Mesothelial cell of epicardium (in vitro differentiated cells): ENCODE measurements at regions not wholly inside any gene's neighbourhood (a gene's known extent, or its start where the extent isn't known, plus 50 kb on each side); places are given as distances from the start of the nearest gene placed in this dataset.

Source experiments
- DNase-seq, 2 experiments: peaks; one replicate each; pipeline ENCODE4 v3.0.0; 2021; ENCODE audit warnings: low spot score in 2 of 2; ENCODE audit not compliant: unreplicated experiment in 2 of 2
- H3K27ac Mint-ChIP-seq: 2 replicates; pipeline ENCODE4 v1.8.0; 2021; ENCODE audit warnings: mixed read lengths
- H3K27me3 Mint-ChIP-seq: 2 replicates; pipeline ENCODE4 v1.8.0; 2021; ENCODE audit warnings: low read depth, mixed read lengths
- H3K36me3 Mint-ChIP-seq: 2 replicates; pipeline ENCODE4 v1.8.0; 2021; ENCODE audit warnings: mixed read lengths
- H3K4me1 Mint-ChIP-seq: 2 replicates; pipeline ENCODE4 v1.8.0; 2021; ENCODE audit warnings: mixed read lengths
- H3K4me3 Mint-ChIP-seq: 2 replicates; pipeline ENCODE4 v1.8.0; 2021; ENCODE audit warnings: mild to moderate bottlenecking, moderate library complexity, mixed read lengths
- H3K9me3 Mint-ChIP-seq: 2 replicates; pipeline ENCODE4 v1.8.0; 2021; ENCODE audit warnings: mixed read lengths
- TF ChIP-seq, protein P1 (sequence below): fragments of 200-600 bp; sonication (generic); IDR thresholded peaks from one replicate; pipeline ENCODE4 v1.5.0; 2021; ENCODE audit warnings: antibody characterized with exemption; ENCODE audit not compliant: unreplicated experiment

DNA sequence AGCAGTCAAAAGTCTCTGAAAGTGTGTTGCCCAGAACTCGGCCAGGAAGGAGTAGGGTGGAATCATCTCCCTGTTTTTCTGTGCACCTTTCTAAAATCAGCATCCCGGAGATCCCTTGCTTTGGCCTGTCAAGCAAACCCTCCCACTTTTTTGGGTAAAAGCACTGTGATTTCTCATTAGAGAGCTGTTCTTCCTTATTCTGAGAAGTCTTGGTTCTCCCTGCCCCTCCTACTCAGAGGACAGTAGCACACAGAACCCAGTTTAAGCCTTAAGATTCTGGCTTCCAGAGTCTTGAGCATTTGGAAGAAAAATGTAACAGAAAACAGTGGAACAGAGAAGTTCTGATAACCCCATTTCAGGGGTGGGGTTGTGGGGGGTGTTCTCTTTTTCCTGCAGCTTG, 52.6 kb upstream of the KATNAL1 start:
- no peak for DNase-seq
- H3K27ac Mint-ChIP-seq, result no peak overlapping the region
- no peak overlapping the region for H3K4me3 Mint-ChIP-seq
- no peaks in the 10 kb centered on the region for H3K9me3 Mint-ChIP-seq
- TF ChIP-seq, protein P1, sequence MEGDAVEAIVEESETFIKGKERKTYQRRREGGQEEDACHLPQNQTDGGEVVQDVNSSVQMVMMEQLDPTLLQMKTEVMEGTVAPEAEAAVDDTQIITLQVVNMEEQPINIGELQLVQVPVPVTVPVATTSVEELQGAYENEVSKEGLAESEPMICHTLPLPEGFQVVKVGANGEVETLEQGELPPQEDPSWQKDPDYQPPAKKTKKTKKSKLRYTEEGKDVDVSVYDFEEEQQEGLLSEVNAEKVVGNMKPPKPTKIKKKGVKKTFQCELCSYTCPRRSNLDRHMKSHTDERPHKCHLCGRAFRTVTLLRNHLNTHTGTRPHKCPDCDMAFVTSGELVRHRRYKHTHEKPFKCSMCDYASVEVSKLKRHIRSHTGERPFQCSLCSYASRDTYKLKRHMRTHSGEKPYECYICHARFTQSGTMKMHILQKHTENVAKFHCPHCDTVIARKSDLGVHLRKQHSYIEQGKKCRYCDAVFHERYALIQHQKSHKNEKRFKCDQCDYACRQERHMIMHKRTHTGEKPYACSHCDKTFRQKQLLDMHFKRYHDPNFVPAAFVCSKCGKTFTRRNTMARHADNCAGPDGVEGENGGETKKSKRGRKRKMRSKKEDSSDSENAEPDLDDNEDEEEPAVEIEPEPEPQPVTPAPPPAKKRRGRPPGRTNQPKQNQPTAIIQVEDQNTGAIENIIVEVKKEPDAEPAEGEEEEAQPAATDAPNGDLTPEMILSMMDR, result no peak
- H3K4me1 Mint-ChIP-seq, result peaks cover 27% of the 10 kb centered on the region
- no peaks in the 10 kb centered on the region for H3K36me3 Mint-ChIP-seq
- no peaks in the 10 kb centered on the region for H3K27me3 Mint-ChIP-seq

DNA sequence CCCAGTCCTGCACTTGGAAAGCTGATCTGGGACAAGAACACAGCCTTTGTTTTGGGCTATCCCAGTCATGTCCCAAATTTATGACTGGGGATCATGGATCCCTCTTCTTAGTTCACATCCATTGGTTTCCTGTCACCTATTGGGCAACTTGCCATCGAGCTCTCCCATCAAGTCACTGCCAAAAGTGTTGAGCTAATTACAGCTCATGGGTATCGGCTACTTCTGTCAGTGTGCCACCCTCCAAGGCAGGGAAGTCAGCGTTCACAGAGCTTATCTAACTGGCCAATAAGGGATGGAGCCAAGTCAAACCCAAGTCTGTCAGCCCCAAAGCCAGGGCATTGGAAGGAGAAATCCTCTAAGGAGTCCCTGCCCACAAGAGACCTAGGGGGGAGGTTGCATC, 53.2 kb upstream of the KATNAL1 start:
- H3K9me3 Mint-ChIP-seq, result no peaks in the 10 kb centered on the region
- no peaks in the 10 kb centered on the region for H3K27me3 Mint-ChIP-seq
- no peak overlapping the region for H3K4me3 Mint-ChIP-seq
- DNase-seq, result no peak
- peaks cover 26% of the 10 kb centered on the region for H3K4me1 Mint-ChIP-seq
- H3K36me3 Mint-ChIP-seq, result no peaks in the 10 kb centered on the region
- TF ChIP-seq, protein P1, result no peak
- no peak overlapping the region for H3K27ac Mint-ChIP-seq

DNA sequence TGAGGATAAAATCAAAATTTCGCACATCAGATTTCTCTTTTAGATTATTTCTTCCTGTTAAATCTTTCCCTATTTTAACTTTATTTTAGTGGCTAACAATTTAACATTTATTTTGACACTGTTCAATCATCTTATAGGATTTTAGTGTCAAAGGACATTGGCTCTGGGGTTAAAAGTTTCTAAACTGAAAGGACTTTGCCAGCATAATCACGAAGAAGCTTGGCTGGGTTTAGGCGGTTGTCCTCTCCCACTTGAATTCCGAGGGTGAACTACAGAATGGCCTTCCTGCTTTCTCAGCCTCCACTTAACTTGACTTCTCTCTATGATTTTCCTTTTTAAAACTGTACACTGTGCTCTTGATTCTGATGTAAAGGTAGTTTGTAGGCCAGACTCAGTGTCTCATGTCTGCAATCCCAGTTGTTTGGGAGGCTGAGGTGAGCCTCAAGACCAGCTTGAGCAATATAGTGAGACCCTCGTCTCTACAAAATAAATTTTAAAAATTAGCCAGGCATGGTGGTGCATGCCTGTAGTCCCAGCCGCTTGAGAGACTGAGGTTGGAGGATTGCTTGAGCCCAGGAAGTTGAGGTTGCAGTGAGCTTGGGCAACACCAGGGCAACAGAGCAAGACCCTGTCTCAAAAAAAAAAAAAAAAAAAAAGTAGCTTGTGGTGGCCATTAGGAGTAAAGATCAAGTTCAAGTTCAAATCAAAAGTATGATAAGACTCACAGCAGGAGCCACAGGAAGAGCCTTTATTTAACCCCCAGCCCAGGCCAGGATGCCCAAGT, 54.8 kb upstream of the KATNAL1 start:
- Mint-ChIP-seq H3K9me3 (no peaks in the 10 kb centered on the region), H3K4me1 (peaks cover 25% of the 10 kb centered on the region), H3K36me3 (no peaks in the 10 kb centered on the region), H3K4me3 (no peak overlapping the region), H3K27me3 (no peaks in the 10 kb centered on the region), H3K27ac (no peak overlapping the region)
- no peak for DNase-seq
- TF ChIP-seq, protein P1, result no peak

DNA sequence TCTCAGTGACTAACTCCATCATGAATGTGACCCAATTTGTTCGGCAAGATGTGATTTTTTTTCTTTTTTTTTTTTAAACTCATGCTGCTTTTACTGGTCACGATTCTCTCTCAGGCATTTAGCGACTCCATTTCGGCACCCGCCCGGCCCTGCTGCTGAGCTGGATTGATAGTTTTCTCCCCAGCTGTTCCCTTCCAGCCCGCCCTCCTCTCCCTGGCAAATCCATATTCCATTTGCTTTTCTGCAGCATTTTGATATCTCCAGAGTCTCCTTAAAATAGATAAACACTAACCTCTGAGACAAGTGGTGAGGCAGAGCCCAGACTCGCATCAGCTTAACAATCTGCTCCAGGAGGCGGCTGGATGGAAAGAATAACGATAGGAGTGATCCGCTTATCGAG, 55.5 kb upstream of the KATNAL1 start:
- H3K4me1 Mint-ChIP-seq, result peaks cover 25% of the 10 kb centered on the region
- no peaks in the 10 kb centered on the region for H3K9me3 Mint-ChIP-seq
- TF ChIP-seq, protein P1, result no peak
- no peaks in the 10 kb centered on the region for H3K27me3 Mint-ChIP-seq
- peak overlapping the region; percentile 32 for H3K27ac Mint-ChIP-seq
- H3K36me3 Mint-ChIP-seq, result no peaks in the 10 kb centered on the region
- H3K4me3 Mint-ChIP-seq, result no peak overlapping the region
- no peak for DNase-seq

DNA sequence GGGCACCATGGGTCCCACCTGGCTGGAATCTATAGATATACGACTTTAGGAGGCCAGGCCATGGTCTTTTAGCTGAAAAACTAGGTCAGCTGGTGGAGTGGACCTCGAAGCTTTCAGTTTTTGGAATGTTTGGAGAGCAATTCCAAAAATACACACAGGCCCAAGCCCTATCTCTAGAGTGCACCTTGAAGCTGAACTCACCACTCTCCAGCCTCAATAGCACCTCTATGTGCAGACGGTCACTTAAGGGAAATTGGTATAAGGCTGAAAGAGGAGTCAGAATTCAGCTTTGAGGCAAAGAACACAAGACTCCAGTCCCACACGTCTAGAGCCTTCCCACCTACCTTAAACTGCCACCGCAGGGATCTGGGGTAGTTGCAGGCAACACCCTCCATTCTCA, 56.4 kb upstream of the KATNAL1 start:
- Mint-ChIP-seq H3K27ac (peak overlapping the region; percentile 72), H3K36me3 (no peaks in the 10 kb centered on the region), H3K4me1 (peaks cover 25% of the 10 kb centered on the region), H3K9me3 (no peaks in the 10 kb centered on the region), H3K27me3 (no peaks in the 10 kb centered on the region), H3K4me3 (no peak overlapping the region)
- TF ChIP-seq, protein P1, result no peak
- DNase-seq, result no peak

DNA sequence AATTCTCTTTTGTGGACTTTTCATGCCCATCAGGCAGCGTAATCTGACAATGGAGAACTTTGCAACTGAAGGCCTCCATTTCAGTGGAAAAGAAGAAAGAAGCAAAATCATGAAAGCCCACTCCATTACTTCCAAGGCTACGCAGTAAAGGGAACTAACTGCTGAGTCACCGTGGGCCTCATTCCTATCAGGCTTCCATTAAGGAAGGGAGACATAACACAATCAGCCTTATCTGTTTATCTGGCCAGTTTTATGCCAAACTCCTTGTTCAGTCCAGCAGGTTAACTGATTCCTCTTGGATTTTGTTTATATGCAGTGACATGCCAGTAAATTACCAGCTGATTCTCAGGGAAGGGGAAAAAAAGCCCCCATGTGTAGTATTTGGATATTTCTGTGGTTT, 56.8 kb upstream of the KATNAL1 start:
- TF ChIP-seq, protein P1, result no peak
- Mint-ChIP-seq H3K4me1 (peaks cover 25% of the 10 kb centered on the region), H3K27me3 (no peaks in the 10 kb centered on the region), H3K4me3 (no peak overlapping the region), H3K36me3 (no peaks in the 10 kb centered on the region), H3K27ac (peak overlapping the region; percentile 72), H3K9me3 (no peaks in the 10 kb centered on the region)
- DNase-seq, result no peak
